WERI-Rb-1 (cell line): ENCODE measurements at regions not wholly inside any gene's neighbourhood (a gene's known extent, or its start where the extent isn't known, plus 50 kb on each side); places are given as distances from the start of the nearest gene placed in this dataset.

Experiments used
- DNase-seq: peaks from one replicate; pipeline ENCODE4 v3.0.0-alpha.2; 2020
- H3K27ac ChIP-seq: fragments of 250-450 bp; sonication (Bioruptor Pico); 2 replicates; pipeline ENCODE4 v1.5.1; 2020; ENCODE audit warnings: mild to moderate bottlenecking, moderate library complexity
- H3K27me3 ChIP-seq: fragments of 250-450 bp; sonication (Bioruptor Pico); 2 replicates; pipeline ENCODE4 v1.5.1; 2021; ENCODE audit warnings: mild to moderate bottlenecking, low read depth, moderate library complexity; ENCODE audit not compliant: insufficient read depth, severe bottlenecking
- H3K36me3 ChIP-seq: fragments of 250-450 bp; sonication (Bioruptor Pico); 2 replicates; pipeline ENCODE4 v1.5.1; 2020; ENCODE audit warnings: mild to moderate bottlenecking, moderate library complexity
- H3K4me3 ChIP-seq: 2 replicates; pipeline ENCODE4 v1.5.1; 2011; ENCODE audit warnings: low read depth, mild to moderate bottlenecking, control low read depth, low read length
- H3K9me3 ChIP-seq: fragments of 250-450 bp; sonication (Bioruptor Pico); 2 replicates; pipeline ENCODE4 v1.5.1; 2021; ENCODE audit warnings: mild to moderate bottlenecking, moderate library complexity; ENCODE audit not compliant: severe bottlenecking
- TF ChIP-seq, protein P1 (sequence below): IDR thresholded peaks from 2 replicates; pipeline ENCODE4 v1.5.1; 2011; ENCODE audit warnings: low read depth, mild to moderate bottlenecking, control low read depth, inconsistent platforms, low read length

DNA sequence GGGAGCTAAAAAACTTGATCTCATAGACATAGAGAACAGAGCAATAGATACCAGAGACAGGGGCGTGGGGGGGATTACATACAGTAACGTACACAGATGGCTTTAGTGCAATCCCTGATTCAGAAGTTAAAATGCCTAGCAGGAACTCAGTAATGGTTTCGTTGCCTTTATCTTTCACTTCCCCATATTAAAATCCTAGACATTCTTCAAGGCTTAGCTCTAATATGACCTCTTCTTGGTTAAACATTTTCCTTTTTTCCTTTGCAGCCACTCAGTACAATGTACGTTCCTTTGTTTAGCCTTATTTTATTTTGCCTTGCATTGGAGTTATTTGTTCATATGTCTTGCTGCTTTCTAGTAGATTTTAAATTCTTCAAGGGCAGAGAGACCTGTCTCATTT, 104.9 kb downstream of the C11orf87 start:
- TF ChIP-seq, protein P1, sequence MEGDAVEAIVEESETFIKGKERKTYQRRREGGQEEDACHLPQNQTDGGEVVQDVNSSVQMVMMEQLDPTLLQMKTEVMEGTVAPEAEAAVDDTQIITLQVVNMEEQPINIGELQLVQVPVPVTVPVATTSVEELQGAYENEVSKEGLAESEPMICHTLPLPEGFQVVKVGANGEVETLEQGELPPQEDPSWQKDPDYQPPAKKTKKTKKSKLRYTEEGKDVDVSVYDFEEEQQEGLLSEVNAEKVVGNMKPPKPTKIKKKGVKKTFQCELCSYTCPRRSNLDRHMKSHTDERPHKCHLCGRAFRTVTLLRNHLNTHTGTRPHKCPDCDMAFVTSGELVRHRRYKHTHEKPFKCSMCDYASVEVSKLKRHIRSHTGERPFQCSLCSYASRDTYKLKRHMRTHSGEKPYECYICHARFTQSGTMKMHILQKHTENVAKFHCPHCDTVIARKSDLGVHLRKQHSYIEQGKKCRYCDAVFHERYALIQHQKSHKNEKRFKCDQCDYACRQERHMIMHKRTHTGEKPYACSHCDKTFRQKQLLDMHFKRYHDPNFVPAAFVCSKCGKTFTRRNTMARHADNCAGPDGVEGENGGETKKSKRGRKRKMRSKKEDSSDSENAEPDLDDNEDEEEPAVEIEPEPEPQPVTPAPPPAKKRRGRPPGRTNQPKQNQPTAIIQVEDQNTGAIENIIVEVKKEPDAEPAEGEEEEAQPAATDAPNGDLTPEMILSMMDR: no peak
- no peaks in the 10 kb centered on the region for H3K9me3 ChIP-seq
- H3K4me3 ChIP-seq: no peak overlapping the region
- no peak overlapping the region for H3K27ac ChIP-seq
- H3K36me3 ChIP-seq: no peaks in the 10 kb centered on the region
- no peaks in the 10 kb centered on the region for H3K27me3 ChIP-seq
- no peak for DNase-seq

DNA sequence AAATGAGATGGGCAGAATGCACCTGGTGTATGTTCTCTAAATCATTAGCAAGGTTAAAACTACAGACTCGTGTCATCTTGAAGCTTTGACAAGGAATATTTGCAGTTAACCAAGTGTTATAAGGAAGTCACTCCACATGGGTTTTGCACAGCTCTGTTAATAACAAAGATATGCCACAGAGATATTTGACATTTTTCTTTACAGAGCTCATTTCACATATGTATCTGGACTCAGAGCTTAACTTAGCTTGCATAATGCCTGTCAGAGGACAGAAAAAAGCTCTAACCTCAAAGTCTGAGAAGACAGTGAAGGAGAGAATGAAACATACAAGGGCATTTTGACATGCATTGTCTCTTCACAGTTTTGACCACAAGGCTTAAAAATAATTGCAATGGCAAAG, 105.5 kb downstream of the C11orf87 start:
- Histone ChIP-seq H3K27ac (no peak overlapping the region), H3K27me3 (no peaks in the 10 kb centered on the region), H3K36me3 (no peaks in the 10 kb centered on the region), H3K9me3 (no peaks in the 10 kb centered on the region), H3K4me3 (no peak overlapping the region)
- no peak for DNase-seq
- TF ChIP-seq, protein P1: no peak

DNA sequence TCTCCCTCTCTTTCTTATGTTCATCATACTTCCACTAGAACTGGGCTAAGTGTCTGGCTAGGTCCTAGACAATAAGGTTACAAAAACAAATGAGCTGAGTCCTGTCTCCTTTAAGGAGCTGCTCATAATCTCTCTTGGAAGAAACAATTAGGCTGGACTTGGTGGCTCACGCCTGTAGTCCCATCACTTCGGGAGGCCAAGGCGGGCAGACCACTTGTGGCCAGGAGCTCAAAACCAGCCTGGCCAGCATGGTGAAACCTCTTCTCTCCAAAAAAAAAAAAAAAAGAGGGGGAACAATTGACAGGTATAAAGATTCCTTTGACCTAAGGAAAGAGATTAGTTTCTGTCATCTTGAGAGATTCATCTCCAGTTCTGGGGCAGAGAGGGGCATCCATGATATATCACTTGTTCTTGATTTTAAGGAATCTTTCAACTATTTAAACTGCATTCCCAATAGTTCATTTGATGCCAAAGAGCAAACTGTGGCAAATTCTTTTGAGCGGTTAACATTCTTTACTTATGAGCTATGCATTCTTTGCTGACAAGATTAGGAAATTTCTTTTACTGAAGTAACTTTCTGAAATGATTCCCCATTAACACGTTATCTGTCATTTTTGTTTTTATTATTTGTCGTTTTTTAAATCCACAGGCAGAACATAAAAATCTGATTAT, 125.5 kb downstream of the C11orf87 start:
- Histone ChIP-seq H3K36me3 (no peaks in the 10 kb centered on the region), H3K27ac (no peak overlapping the region), H3K27me3 (no peaks in the 10 kb centered on the region), H3K9me3 (no peaks in the 10 kb centered on the region), H3K4me3 (no peak overlapping the region)
- DNase-seq: no peak
- TF ChIP-seq, protein P1: no peak

DNA sequence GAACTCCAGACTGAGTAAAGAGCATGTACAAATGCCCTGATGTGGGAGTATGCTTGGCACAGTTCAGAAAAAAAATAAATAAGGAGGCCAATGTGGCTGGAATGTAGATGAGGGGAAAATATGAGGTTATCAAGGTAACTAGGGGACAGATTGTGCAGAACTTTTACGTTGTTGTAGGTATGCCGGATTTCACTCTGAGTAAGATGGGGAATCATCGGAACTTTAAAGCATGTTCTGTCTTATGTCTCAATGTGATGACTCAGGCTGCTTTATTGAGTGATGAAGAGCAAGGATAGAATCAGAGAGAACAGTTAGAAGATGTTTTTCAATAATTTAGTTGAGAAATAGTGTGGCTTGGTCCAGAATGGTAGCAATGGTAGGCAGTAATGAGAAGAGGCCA, 130.4 kb downstream of the C11orf87 start:
- Histone ChIP-seq H3K36me3 (no peaks in the 10 kb centered on the region), H3K27me3 (no peaks in the 10 kb centered on the region), H3K4me3 (no peak overlapping the region), H3K9me3 (no peaks in the 10 kb centered on the region), H3K27ac (no peak overlapping the region)
- no peak for DNase-seq
- TF ChIP-seq, protein P1: no peak

DNA sequence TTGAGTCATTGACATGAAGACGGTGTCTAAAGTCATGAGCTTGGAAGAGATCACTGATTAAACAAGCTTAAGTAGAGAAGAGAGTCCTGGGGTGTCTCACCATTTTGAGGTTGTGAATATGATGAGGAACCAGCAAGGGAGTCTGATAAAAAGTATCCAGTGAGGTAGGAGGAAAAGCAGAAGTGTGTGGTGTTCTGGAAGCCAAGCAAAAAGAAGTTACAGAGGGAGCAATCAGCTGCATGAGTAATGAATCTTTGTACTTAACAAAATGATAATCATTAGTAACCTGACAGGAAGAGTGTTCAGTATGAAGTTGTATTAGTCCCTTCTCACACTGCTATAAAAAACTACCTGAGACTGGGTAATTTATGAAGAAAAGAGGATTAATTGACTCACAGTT, 131.3 kb downstream of the C11orf87 start:
- DNase-seq: no peak
- no peak overlapping the region for H3K4me3 ChIP-seq
- H3K36me3 ChIP-seq: no peaks in the 10 kb centered on the region
- no peak overlapping the region for H3K27ac ChIP-seq
- H3K9me3 ChIP-seq: no peaks in the 10 kb centered on the region
- TF ChIP-seq, protein P1: no peak
- no peaks in the 10 kb centered on the region for H3K27me3 ChIP-seq

DNA sequence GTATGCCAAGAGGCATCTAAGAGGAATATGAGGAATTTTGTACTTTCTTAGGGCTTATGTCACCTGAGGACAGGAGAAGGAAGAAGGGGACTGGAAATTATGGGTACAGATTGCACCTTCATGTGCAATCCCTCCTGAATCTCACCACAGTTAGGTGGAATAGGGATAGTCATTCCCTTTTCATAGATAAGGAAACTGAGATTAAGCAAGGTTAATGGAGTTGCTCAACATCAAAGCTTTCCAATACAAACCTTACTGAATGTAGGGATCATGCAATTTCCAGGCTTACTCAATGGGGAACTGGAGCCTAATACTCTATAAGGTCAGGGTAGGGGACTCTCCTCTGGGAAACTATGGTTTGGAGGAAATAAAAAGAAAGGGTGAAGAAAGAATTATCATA, 133.0 kb downstream of the C11orf87 start:
- Histone ChIP-seq H3K36me3 (no peaks in the 10 kb centered on the region), H3K4me3 (no peak overlapping the region), H3K27ac (no peak overlapping the region), H3K27me3 (no peaks in the 10 kb centered on the region), H3K9me3 (no peaks in the 10 kb centered on the region)
- TF ChIP-seq, protein P1: no peak
- DNase-seq: no peak
